GM21529 (cell line): ENCODE measurements at regions not wholly inside any gene's neighbourhood (a gene's known extent, or its start where the extent isn't known, plus 50 kb on each side); places are given as distances from the start of the nearest gene placed in this dataset.
"Not testable (repeated sequence)": the region's sequence is repeated elsewhere in the genome, so short reads cannot be mapped to it uniquely, and the experiment has no call there.

Experiments used
- ATAC-seq: cut with Tn5 transposase; IDR thresholded peaks from one replicate; pipeline ENCODE4 v1.9.1; 2021; ENCODE audit not compliant: unreplicated experiment

GRCh38 chr2:224263571-224264043, 138.3 kb downstream of the FAM124B start:
- no peak for ATAC-seq

GRCh38 chr2:224261326-224261725, 140.6 kb downstream of the FAM124B start:
- ATAC-seq: no peak

GRCh38 chr2:224260372-224261020, 141.4 kb downstream of the FAM124B start:
- ATAC-seq: no peak

- no peak for ATAC-seq
Observed at GRCh38 chr2:224259831-224260230, 142.1 kb downstream of the FAM124B start.

GRCh38 chr2:224258059-224258458, 143.8 kb downstream of the FAM124B start:
- no peak for ATAC-seq

GRCh38 chr2:224257156-224257555, 144.8 kb downstream of the FAM124B start:
- no peak for ATAC-seq

GRCh38 chr2:224253464-224253863, 148.4 kb downstream of the FAM124B start:
- no peak for ATAC-seq

GRCh38 chr2:224252631-224253030, 149.3 kb downstream of the FAM124B start:
- ATAC-seq: no peak

GRCh38 chr2:224248944-224249371, 152.9 kb downstream of the FAM124B start:
- ATAC-seq: no peak

- ATAC-seq: no peak
Observed at GRCh38 chr2:224242561-224242960, 159.3 kb downstream of the FAM124B start.

GRCh38 chr2:224241812-224242211, 160.1 kb downstream of the FAM124B start:
- no peak for ATAC-seq

GRCh38 chr2:224241001-224241400, 160.9 kb downstream of the FAM124B start:
- no peak for ATAC-seq

- ATAC-seq: no peak
Observed at GRCh38 chr2:224223851-224224555, 177.9 kb downstream of the FAM124B start.

- no peak for ATAC-seq
Observed at GRCh38 chr2:224222974-224223373, 178.9 kb downstream of the FAM124B start.

- no peak for ATAC-seq
Observed at GRCh38 chr2:224222291-224222690, 179.6 kb downstream of the FAM124B start.

- ATAC-seq: no peak
Observed at GRCh38 chr2:224221455-224221913, 180.4 kb downstream of the FAM124B start.

- no peak for ATAC-seq
Observed at GRCh38 chr2:224220586-224221255, 181.2 kb downstream of the FAM124B start.

- no peak for ATAC-seq
Observed at GRCh38 chr2:224219781-224220180, 180.7 kb upstream of the SERPINE2 start.

GRCh38 chr2:224217962-224218347, 178.9 kb upstream of the SERPINE2 start:
- no peak for ATAC-seq

GRCh38 chr2:224217233-224217961, 178.3 kb upstream of the SERPINE2 start:
- no peak for ATAC-seq

GRCh38 chr2:224215611-224216010, 176.5 kb upstream of the SERPINE2 start:
- not testable (repeated sequence) for ATAC-seq
